ENCODE measurements at regions not wholly inside any gene's neighbourhood (a gene's known extent, or its start where the extent isn't known, plus 50 kb on each side); places are given as distances from the start of the nearest gene placed in this dataset.
"Not testable (repeated sequence)": the region's sequence is repeated elsewhere in the genome, so short reads cannot be mapped to it uniquely, and the experiment has no call there.

GRCh38 chr17:36695082-36695481 lies 93.7 kb downstream of the MRM1 start:
- peaks cover 23% of the 10 kb centered on the region for H3K4me1 ChIP-seq (ENCODE audit: insufficient read depth)

GRCh38 chr17:36695710-36696109 lies 94.3 kb downstream of the MRM1 start:
- not testable (repeated sequence) for H3K79me2 ChIP-seq (replicated peaks; ENCODE audit: insufficient read depth); ATAC-seq; H3K9me2 ChIP-seq (ENCODE audit: insufficient read depth); H3K36me3 Mint-ChIP-seq (ENCODE audit: low read depth); H3K27ac Mint-ChIP-seq; H3K27ac ChIP-seq (ENCODE audit: low read depth); H3K4me3 Mint-ChIP-seq; H4K20me1 ChIP-seq (replicated peaks; ENCODE audit: insufficient read depth); H3F3A ChIP-seq (replicated peaks; ENCODE audit: low read depth); H3K27me3 Mint-ChIP-seq (ENCODE audit: insufficient read depth, low read depth, poor library complexity); H3K4me2 ChIP-seq; H3K36me3 ChIP-seq (ENCODE audit: insufficient read depth); H2AFZ ChIP-seq; H3K9me3 Mint-ChIP-seq; H3K27me3 ChIP-seq (ENCODE audit: insufficient read depth); H3K4me3 ChIP-seq; DNase-seq (ENCODE audit: low spot score)
- H3K4me1 Mint-ChIP-seq, result peaks cover 24% of the 10 kb centered on the region
- peaks cover 23% of the 10 kb centered on the region for H3K4me1 ChIP-seq (ENCODE audit: insufficient read depth)

More at GRCh38 chr17:36695082-36695481, 93.7 kb downstream of the MRM1 start:
- Histone ChIP-seq H3K27me3 (ENCODE audit: insufficient read depth) (0 out of 2 replicates have a peak, but pooled peaks cover 2% of the 10 kb centered on the region), H3K36me3 (ENCODE audit: insufficient read depth) (no peaks in the 10 kb centered on the region), H3K27ac (ENCODE audit: low read depth) (no peak overlapping the region), H2AFZ (no peak overlapping the region), H3F3A (replicated peaks; ENCODE audit: low read depth) (no peaks in the 10 kb centered on the region), H3K9me2 (ENCODE audit: insufficient read depth) (no peaks in the 10 kb centered on the region), H3K79me2 (replicated peaks; ENCODE audit: insufficient read depth) (no peaks in the 10 kb centered on the region), H4K20me1 (replicated peaks; ENCODE audit: insufficient read depth) (peaks cover 3% of the 10 kb centered on the region; the same call in 1 of the 2 replicates), H3K4me2 (no peak overlapping the region), H3K4me3 (no peak overlapping the region)
- no peak for DNase-seq (ENCODE audit: low spot score)
- ATAC-seq, result no peak
- Mint-ChIP-seq H3K9me3 (no peaks in the 10 kb centered on the region), H3K36me3 (ENCODE audit: low read depth) (no peaks in the 10 kb centered on the region), H3K27ac (no peak overlapping the region), H3K27me3 (ENCODE audit: insufficient read depth, low read depth, poor library complexity) (no peaks in the 10 kb centered on the region), H3K4me1 (peaks cover 27% of the 10 kb centered on the region), H3K4me3 (no peak overlapping the region)
- no peak for TF ChIP-seq ZNF331 (CRISPR knock-in tag; IDR thresholded peaks at IDR 0.05; ENCODE audit: low read depth)
- TF ChIP-seq CREB1 (CRISPR knock-in tag; IDR thresholded peaks at IDR 0.05; ENCODE audit: low read depth), result no peak
- no peak for TF ChIP-seq EZH2 (IDR thresholded peaks at IDR 0.05; ENCODE audit: low read depth, unreplicated experiment)
- no peak for TF ChIP-seq ZNF114 (CRISPR knock-in tag; IDR thresholded peaks at IDR 0.05)
- no peak for TF ChIP-seq REST (IDR thresholded peaks at IDR 0.05; ENCODE audit: unreplicated experiment)

GRCh38 chr17:36696805-36697204 lies 95.4 kb downstream of the MRM1 start:
- no peaks in the 10 kb centered on the region for H3K9me2 ChIP-seq (ENCODE audit: insufficient read depth)
- Mint-ChIP-seq H3K36me3 (ENCODE audit: low read depth) (no peaks in the 10 kb centered on the region), H3K27ac (no peak overlapping the region), H3K4me3 (no peak overlapping the region), H3K9me3 (no peaks in the 10 kb centered on the region), H3K4me1 (peaks cover 24% of the 10 kb centered on the region), H3K27me3 (ENCODE audit: insufficient read depth, low read depth, poor library complexity) (peaks cover 8% of the 10 kb centered on the region)
- peaks cover 10% of the 10 kb centered on the region; the same call in 1 of the 2 replicates for H3K27me3 ChIP-seq (ENCODE audit: insufficient read depth)
- TF ChIP-seq ZNF114 (CRISPR knock-in tag; IDR thresholded peaks at IDR 0.05) (no peak), STAT1 (IDR thresholded peaks at IDR 0.05; ENCODE audit: unreplicated experiment) (no peak), ZNF462 (CRISPR knock-in tag; IDR thresholded peaks at IDR 0.05) (no peak), NANOG (IDR thresholded peaks at IDR 0.05; ENCODE audit: borderline replicate concordance) (no peak)
- no peak overlapping the region for H2AFZ ChIP-seq
- no peak overlapping the region for H3K4me3 ChIP-seq
- DNase-seq (ENCODE audit: low spot score) (no peak), ATAC-seq (no peak)
- H3K36me3 ChIP-seq (ENCODE audit: insufficient read depth), result no peaks in the 10 kb centered on the region
- peaks cover 23% of the 10 kb centered on the region for H3K4me1 ChIP-seq (ENCODE audit: insufficient read depth)
- H4K20me1 ChIP-seq (replicated peaks; ENCODE audit: insufficient read depth), result peaks cover 3% of the 10 kb centered on the region; the same call in 1 of the 2 replicates
- H3K27ac ChIP-seq (ENCODE audit: low read depth), result no peak overlapping the region
- H3K4me2 ChIP-seq, result no peak overlapping the region
- H3F3A ChIP-seq (replicated peaks; ENCODE audit: low read depth), result no peaks in the 10 kb centered on the region
- no peaks in the 10 kb centered on the region for H3K79me2 ChIP-seq (replicated peaks; ENCODE audit: insufficient read depth)

Data from GM23338 (cell line).